HepG2 (cell line): ENCODE measurements at regions not wholly inside any gene's neighbourhood (a gene's known extent, or its start where the extent isn't known, plus 50 kb on each side); places are given as distances from the start of the nearest gene placed in this dataset.

Experiments used
- ARNTL ChIP-seq: sonication (generic); formaldehyde crosslinking; IDR thresholded peaks from 2 replicates; pipeline ENCODE4 v1.4.0; 2020; ENCODE audit warnings: mild to moderate bottlenecking, missing genetic modification reagents
- BCL6 ChIP-seq: IDR thresholded peaks from 2 replicates; pipeline ENCODE4 v1.6.1; 2016; ENCODE audit warnings: missing genetic modification reagents, missing compliant biosample characterization
- CERS6 ChIP-seq: sonication (generic); formaldehyde crosslinking; IDR thresholded peaks from 2 replicates; pipeline ENCODE4 v1.5.0; 2020; ENCODE audit warnings: missing genetic modification reagents
- CTCF ChIP-seq: sonication (generic); formaldehyde crosslinking; IDR thresholded peaks from 2 replicates; pipeline ENCODE4 v1.5.0; 2020; ENCODE audit warnings: mild to moderate bottlenecking, missing genetic modification reagents, moderate library complexity
- ZNF121 ChIP-seq: sonication (generic); formaldehyde crosslinking; IDR thresholded peaks from 2 replicates; pipeline ENCODE4 v1.5.0; 2020; ENCODE audit warnings: mild to moderate bottlenecking, missing genetic modification reagents
- ZNF329 ChIP-seq: sonication (generic); formaldehyde crosslinking; IDR thresholded peaks from 2 replicates; pipeline ENCODE4 v1.9.0; 2021; ENCODE audit warnings: low read depth, mild to moderate bottlenecking, missing genetic modification reagents
- ZNF564 ChIP-seq: sonication (generic); formaldehyde crosslinking; IDR thresholded peaks from 2 replicates; pipeline ENCODE4 v1.8.1; 2023; ENCODE audit warnings: mild to moderate bottlenecking, missing genetic modification reagents
- ZNF816 ChIP-seq: sonication (generic); formaldehyde crosslinking; IDR thresholded peaks from 2 replicates; pipeline ENCODE4 v1.8.0; 2022; ENCODE audit warnings: missing genetic modification reagents, mild to moderate bottlenecking, borderline replicate concordance

- no peak for TF ChIP-seq CERS6 (CRISPR knock-in tag)
- TF ChIP-seq ARNTL (CRISPR knock-in tag), result no peak
- TF ChIP-seq ZNF564 (CRISPR knock-in tag), result no peak
- TF ChIP-seq ZNF329, result no peak
- no peak for TF ChIP-seq ZNF816 (CRISPR knock-in tag)
- no peak for TF ChIP-seq CTCF (CRISPR knock-in tag)
- no peak for TF ChIP-seq BCL6 (CRISPR knock-in tag)
- no peak for TF ChIP-seq ZNF121 (CRISPR knock-in tag)
Observed at GRCh38 chr15:70234256-70234905, 136.7 kb upstream of the TLE3 start.
